Psoas muscle (tissue), 7 donors: ENCODE measurements at regions not wholly inside any gene's neighbourhood (a gene's known extent, or its start where the extent isn't known, plus 50 kb on each side); places are given as distances from the start of the nearest gene placed in this dataset.
"Not testable (repeated sequence)": the region's sequence is repeated elsewhere in the genome, so short reads cannot be mapped to it uniquely, and the experiment has no call there.

Experiments
- ATAC-seq, 4 donors: fragments of 200-7000 bp; cut with Tn5 transposase; one replicate each; pipeline ENCODE4 v1.9.1; 2020; ENCODE audit warnings: moderate library complexity in 3 of 4, mild to moderate bottlenecking in 2 of 4
- DNase-seq, 2 donors: peaks; one replicate each; pipeline ENCODE4 v3.0.0-alpha.2; 2020
- H3K27ac ChIP-seq: fragments of 200-600 bp; one replicate; pipeline ENCODE4 v1.8.0; 2022
- H3K27me3 ChIP-seq, 3 donors: fragments of 200-600 bp in 1 of 3; one replicate each; pipeline versions ENCODE4 v1.6.1 to v1.8.0; 2013 to 2022; ENCODE audit warnings: low read length in 2 of 3, mild to moderate bottlenecking in 2 of 3, moderate library complexity in 1 of 3; ENCODE audit not compliant: insufficient read depth in 3 of 3
- H3K36me3 ChIP-seq, 2 donors: fragments of 200-600 bp in 1 of 2; one replicate each; pipeline versions ENCODE4 v1.6.1 to v1.8.0; 2013 to 2022; ENCODE audit warnings: low read depth in 1 of 2, mild to moderate bottlenecking in 1 of 2, moderate library complexity in 1 of 2; ENCODE audit not compliant: insufficient read depth in 1 of 2
- H3K4me1 ChIP-seq: fragments of 200-600 bp; one replicate; pipeline ENCODE4 v1.8.0; 2022
- H3K4me3 ChIP-seq: fragments of 200-600 bp; one replicate; pipeline ENCODE4 v1.8.0; 2022; ENCODE audit warnings: mild to moderate bottlenecking
- H3K9me3 ChIP-seq: fragments of 200-600 bp; one replicate; pipeline ENCODE4 v1.8.0; 2022
- CTCF ChIP-seq: fragments of 200-600 bp; IDR thresholded peaks from one replicate; pipeline ENCODE4 v1.8.0; 2022; ENCODE audit warnings: antibody characterized with exemption
- WGBS, 3 donors: extraction: QIAGEN DNeasy Blood & Tissue Kit; methylation state at CpG; one replicate each; pipeline versions ENCODE4 v1.1.6 to v1.1.7; 2013; 5-methylcytosine and 5-hydroxymethylcytosine counted together
- intact Hi-C, 2 donors: fragments of 100-400 bp; cut with DNase I; formaldehyde crosslinking; loops; one replicate each; pipeline versions ENCODE4 v1.11.0 to v1.14.2; 2022
- donor health status: healthy with polysubstance abuse.
- donor health status: DM: no; HTN: no; CAD: no; lungs with moderate emphysema.
- donor health status: Bipolar disorder and iron deficiency.
- donor health status: healthy.
- donor health status: DM: yes; HTN: yes; CAD: no.
- donor health status: DM: no; HTN: no; CAD: no.
- donor health status: DM: yes; HTN: yes; CAD: no.

- H3K4me3 ChIP-seq: no peak overlapping the region
- no peak for TF ChIP-seq CTCF
- no peaks in the 10 kb centered on the region for H3K36me3 ChIP-seq
- WGBS, 3 donors: 42 to 61% (median 51%) methylated on average over 3 of the region's 3 CpGs
- no peaks in the 10 kb centered on the region for H3K4me1 ChIP-seq
- DNase-seq (no peak), ATAC-seq (no peak)
- intact Hi-C loops: loop anchor here in 1 of 2 donors (5.0 kb wide), 1 partner anchor 165 kb away; no protein-coding TSS in a partner anchor
- H3K9me3 ChIP-seq: no peaks in the 10 kb centered on the region
- H3K27ac ChIP-seq: no peak overlapping the region
- no peaks in the 10 kb centered on the region for H3K27me3 ChIP-seq
Measured at GRCh38 chr2:176907341-176907740, 305.3 kb upstream of the HNRNPA3 start.

- WGBS, 3 donors: 51 to 54% (median 51%) methylated on average over 3 of the region's 3 CpGs
- no peaks in the 10 kb centered on the region for H3K36me3 ChIP-seq
- no peak overlapping the region for H3K4me3 ChIP-seq
- no peaks in the 10 kb centered on the region for H3K27me3 ChIP-seq
- H3K9me3 ChIP-seq: no peaks in the 10 kb centered on the region
- no peak for ATAC-seq
- H3K4me1 ChIP-seq: no peaks in the 10 kb centered on the region
- intact Hi-C loops: no loop called here
- no peak for DNase-seq
- no peak for TF ChIP-seq CTCF
- no peak overlapping the region for H3K27ac ChIP-seq
Measured at GRCh38 chr2:176910828-176911227, 301.8 kb upstream of the HNRNPA3 start.

GRCh38 chr2:176913955-176914354 is 298.6 kb upstream of the HNRNPA3 start:
- no peak for ATAC-seq
- no peaks in the 10 kb centered on the region for H3K9me3 ChIP-seq
- no peaks in the 10 kb centered on the region for H3K36me3 ChIP-seq
- no peaks in the 10 kb centered on the region for H3K4me1 ChIP-seq
- H3K4me3 ChIP-seq: no peak overlapping the region
- H3K27me3 ChIP-seq: no peaks in the 10 kb centered on the region
- intact Hi-C loops: no loop called here
- WGBS, 3 donors: 92 to 95% (median 94%) methylated on average over 1 of the region's 1 CpG
- DNase-seq: no peak
- no peak for TF ChIP-seq CTCF
- H3K27ac ChIP-seq: no peak overlapping the region

GRCh38 chr2:176914371-176914770 is 298.2 kb upstream of the HNRNPA3 start:
- intact Hi-C loops: no loop called here
- H3K9me3 ChIP-seq: no peaks in the 10 kb centered on the region

GRCh38 chr2:176922545-176922944 is 290.0 kb upstream of the HNRNPA3 start:
- H3K4me1 ChIP-seq, H3K27me3 ChIP-seq, H3K36me3 ChIP-seq, H3K9me3 ChIP-seq, DNase-seq, H3K4me3 ChIP-seq, ATAC-seq, H3K27ac ChIP-seq, intact Hi-C loops: not testable (repeated sequence)
- WGBS, 3 donors: 97 to 99% (median 98%) methylated on average over 3 of the region's 3 CpGs

More at GRCh38 chr2:176914371-176914770, 298.2 kb upstream of the HNRNPA3 start:
- TF ChIP-seq CTCF: no peak
- H3K36me3 ChIP-seq: no peaks in the 10 kb centered on the region
- H3K4me1 ChIP-seq: no peaks in the 10 kb centered on the region
- 28 to 41% (median 34%) methylated on average over 3 of the region's 3 CpGs for WGBS, 3 donors
- no peak for ATAC-seq
- H3K27me3 ChIP-seq: no peaks in the 10 kb centered on the region
- no peak for DNase-seq
- H3K27ac ChIP-seq: no peak overlapping the region
- H3K4me3 ChIP-seq: no peak overlapping the region
